ENCODE measurements at regions not wholly inside any gene's neighbourhood (a gene's known extent, or its start where the extent isn't known, plus 50 kb on each side); places are given as distances from the start of the nearest gene placed in this dataset.

GRCh38 chr5:6236858-6237481 is 141.4 kb downstream of the MED10 start:
- DNase-seq, result no peak

- DNase-seq, result no peak
Observed at GRCh38 chr5:6236170-6236793, 142.1 kb downstream of the MED10 start.

GRCh38 chr5:6235726-6236125 is 142.6 kb downstream of the MED10 start:
- no peak for DNase-seq

GRCh38 chr5:6228257-6229250 is 149.8 kb downstream of the MED10 start:
- no peak for DNase-seq

- DNase-seq, result no peak
Observed at GRCh38 chr5:6225121-6225607, 153.2 kb downstream of the MED10 start.

GRCh38 chr5:6224406-6224805 is 153.9 kb downstream of the MED10 start:
- no peak for DNase-seq

- no peak for DNase-seq
Observed at GRCh38 chr5:6222899-6223298, 155.4 kb downstream of the MED10 start.

GRCh38 chr5:6222121-6222520 is 156.2 kb downstream of the MED10 start:
- DNase-seq, result no peak

- DNase-seq, result no peak
Observed at GRCh38 chr5:6221141-6221626, 157.2 kb downstream of the MED10 start.

GRCh38 chr5:6220346-6221088 is 157.8 kb downstream of the MED10 start:
- DNase-seq, result no peak

GRCh38 chr5:6218517-6218916 is 159.8 kb downstream of the MED10 start:
- no peak for DNase-seq

- DNase-seq, result no peak
Observed at GRCh38 chr5:6218116-6218515, 160.2 kb downstream of the MED10 start.

GRCh38 chr5:6216471-6217075 is 161.8 kb downstream of the MED10 start:
- DNase-seq, result peak in 4 of 56 donors; percentile 7 to 23 (median 18)

GRCh38 chr5:6215891-6216290 is 162.5 kb downstream of the MED10 start:
- no peak for DNase-seq

GRCh38 chr5:6212244-6212643 is 166.1 kb downstream of the MED10 start:
- DNase-seq, result no peak

- no peak for DNase-seq
Observed at GRCh38 chr5:6206501-6206900, 171.8 kb downstream of the MED10 start.

- no peak for DNase-seq
Observed at GRCh38 chr5:6202968-6203365, 175.4 kb downstream of the MED10 start.

GRCh38 chr5:6202149-6202967 is 176.0 kb downstream of the MED10 start:
- DNase-seq, result no peak

- DNase-seq, result no peak
Observed at GRCh38 chr5:6201631-6202030, 176.7 kb downstream of the MED10 start.

- no peak for DNase-seq
Observed at GRCh38 chr5:6198531-6198930, 179.8 kb downstream of the MED10 start.

Measured in amygdala (tissue), 56 donors.